Stomach (tissue), 4 donors: ENCODE measurements at regions not wholly inside any gene's neighbourhood (a gene's known extent, or its start where the extent isn't known, plus 50 kb on each side); places are given as distances from the start of the nearest gene placed in this dataset.

ENCODE experiments used
- CTCF ChIP-seq, 7 experiments: fragments of 450-650 bp in 4 of 7; fragments of 200-600 bp in 3 of 7; sonication (generic) in 3 of 7; IDR thresholded peaks; one replicate each; pipeline ENCODE4 v1.5.1; 2016 to 2019; ENCODE audit warnings: antibody characterized with exemption in 7 of 7, control low read depth in 2 of 7, mild to moderate bottlenecking in 1 of 7
- POLR2A ChIP-seq, 4 donors: fragments of 450-650 bp; IDR thresholded peaks; one replicate each; pipeline ENCODE4 v1.6.1; 2016; ENCODE audit warnings: antibody characterized with exemption in 4 of 4, control low read depth in 2 of 4, mild to moderate bottlenecking in 1 of 4, moderate library complexity in 1 of 4
- POLR2AphosphoS5 ChIP-seq, 3 donors: sonication (generic); formaldehyde crosslinking; IDR thresholded peaks; one replicate each; pipeline ENCODE4 v1.6.1; 2016; ENCODE audit warnings: antibody characterized with exemption in 3 of 3

GRCh38 chr2:114167799-114168198, 274.6 kb upstream of the DPP10 start:
- TF ChIP-seq CTCF (IDR thresholded peaks at IDR 0.05) (no peak), POLR2AphosphoS5 (IDR thresholded peaks at IDR 0.05) (no peak), POLR2A (IDR thresholded peaks at IDR 0.05) (no peak)
